DND-41 (cell line): ENCODE measurements at regions not wholly inside any gene's neighbourhood (a gene's known extent, or its start where the extent isn't known, plus 50 kb on each side); places are given as distances from the start of the nearest gene placed in this dataset.
"Not testable (repeated sequence)": the region's sequence is repeated elsewhere in the genome, so short reads cannot be mapped to it uniquely, and the experiment has no call there.

Experiments
- ATAC-seq: fragments of 200-7000 bp; cut with Tn5 transposase; 3 replicates; pipeline ENCODE4 v1.9.1; 2021; ENCODE audit warnings: low read depth; ENCODE audit not compliant: insufficient read depth
- DNase-seq: peaks from one replicate; pipeline ENCODE4 v3.0.0-alpha.2; 2020
- H2AFZ ChIP-seq: 2 replicates; pipeline ENCODE4 v1.6.0; 2012; ENCODE audit warnings: low read depth, low read length
- H3K27ac ChIP-seq: 2 replicates; pipeline ENCODE4 v1.5.1; 2012; ENCODE audit warnings: low read length, inconsistent platforms
- H3K27me3 ChIP-seq: fragments of 200-600 bp; sonication (generic); 2 replicates; pipeline ENCODE4 v1.6.0; 2012; ENCODE audit warnings: low read length, mild to moderate bottlenecking, inconsistent platforms; ENCODE audit not compliant: insufficient read depth, poor library complexity
- H3K36me3 ChIP-seq: 2 replicates; pipeline ENCODE4 v1.5.1; 2012; ENCODE audit warnings: low read length, inconsistent platforms; ENCODE audit not compliant: insufficient read depth
- H3K4me1 ChIP-seq: 2 replicates; pipeline ENCODE4 v1.5.1; 2012; ENCODE audit warnings: mild to moderate bottlenecking, low read length; ENCODE audit not compliant: insufficient read depth
- H3K4me2 ChIP-seq: 2 replicates; pipeline ENCODE4 v1.6.0; 2012; ENCODE audit warnings: mild to moderate bottlenecking, moderate library complexity, low read length, inconsistent platforms; ENCODE audit not compliant: insufficient read depth
- H3K4me3 ChIP-seq, 2 experiments: fragments of 200-600 bp in 1 of 2; shearing (Covaris generic) in 1 of 2; 2 replicates each; pipeline ENCODE4 v1.5.1; 2012 to 2016; ENCODE audit warnings: inconsistent platforms in 2 of 2, low read length in 2 of 2, mild to moderate bottlenecking in 2 of 2, low read depth in 1 of 2, moderate library complexity in 1 of 2
- H3K79me2 ChIP-seq: 2 replicates; pipeline ENCODE4 v1.6.0; 2012; ENCODE audit warnings: low read length, inconsistent platforms; ENCODE audit not compliant: insufficient read depth
- H3K9ac ChIP-seq: 2 replicates; pipeline ENCODE4 v1.6.0; 2012; ENCODE audit warnings: low read depth, mild to moderate bottlenecking, inconsistent platforms, low read length, moderate library complexity
- H3K9me3 ChIP-seq: 2 replicates; pipeline ENCODE4 v1.5.1; 2012; ENCODE audit warnings: low read length, moderate library complexity, mild to moderate bottlenecking, inconsistent platforms; ENCODE audit not compliant: insufficient read depth, severe bottlenecking
- H4K20me1 ChIP-seq: 2 replicates; pipeline ENCODE4 v1.6.0; 2012; ENCODE audit warnings: low read length; ENCODE audit not compliant: insufficient read depth
- CTCF ChIP-seq: IDR thresholded peaks from 2 replicates; pipeline ENCODE4 v1.5.1; 2012; ENCODE audit warnings: borderline replicate concordance, low read length, moderate library complexity, mild to moderate bottlenecking; ENCODE audit not compliant: poor library complexity, severe bottlenecking; ENCODE audit errors: extremely low read depth
- EZH2 ChIP-seq: IDR thresholded peaks from 3 replicates; pipeline ENCODE4 v1.6.1; 2012; ENCODE audit warnings: borderline replicate concordance, low read depth, mild to moderate bottlenecking, moderate library complexity, low read length, inconsistent platforms; ENCODE audit not compliant: severe bottlenecking

GRCh38 chr5:124528838-124529237 lies 217.6 kb downstream of the ZNF608 start:
- no peaks in the 10 kb centered on the region for H4K20me1 ChIP-seq
- H3K79me2 ChIP-seq, result no peaks in the 10 kb centered on the region
- H3K9me3 ChIP-seq, result no peaks in the 10 kb centered on the region
- no peak overlapping the region for H3K4me2 ChIP-seq
- H3K9ac ChIP-seq, result no peak overlapping the region
- ATAC-seq (peak; percentile 96), DNase-seq (peak; percentile 7)
- H3K27ac ChIP-seq, result no peak overlapping the region
- peaks cover 11% of the 10 kb centered on the region; the same call in 1 of the 2 replicates for H3K4me1 ChIP-seq
- H3K36me3 ChIP-seq, result no peaks in the 10 kb centered on the region
- H3K27me3 ChIP-seq, result no peaks in the 10 kb centered on the region
- TF ChIP-seq EZH2, result no peak
- no peak for TF ChIP-seq CTCF
- H2AFZ ChIP-seq, result no peak overlapping the region
- no peak overlapping the region for H3K4me3 ChIP-seq

GRCh38 chr5:124527220-124527991 lies 219.0 kb downstream of the ZNF608 start:
- no peak for TF ChIP-seq EZH2
- no peak for TF ChIP-seq CTCF
- Histone ChIP-seq H3K79me2 (no peaks in the 10 kb centered on the region), H3K36me3 (no peaks in the 10 kb centered on the region), H3K9ac (no peak overlapping the region), H3K4me1 (peaks cover 11% of the 10 kb centered on the region; the same call in 1 of the 2 replicates), H3K27me3 (no peaks in the 10 kb centered on the region), H3K4me2 (no peak overlapping the region), H3K4me3 (no peak overlapping the region), H3K9me3 (no peaks in the 10 kb centered on the region), H3K27ac (no peak overlapping the region), H4K20me1 (no peaks in the 10 kb centered on the region), H2AFZ (no peak overlapping the region)
- ATAC-seq (no peak), DNase-seq (no peak)

GRCh38 chr5:124526079-124526478 lies 220.4 kb downstream of the ZNF608 start:
- not testable (repeated sequence) for H3K9me3 ChIP-seq, H3K4me2 ChIP-seq, H3K27ac ChIP-seq, H2AFZ ChIP-seq, H3K79me2 ChIP-seq, H3K36me3 ChIP-seq, DNase-seq, H3K4me3 ChIP-seq, H3K9ac ChIP-seq, H3K27me3 ChIP-seq, ATAC-seq, H4K20me1 ChIP-seq
- peaks cover 11% of the 10 kb centered on the region; the same call in 1 of the 2 replicates for H3K4me1 ChIP-seq

GRCh38 chr5:124524552-124525232 lies 221.7 kb downstream of the ZNF608 start:
- H3K9ac ChIP-seq, result no peak overlapping the region
- no peak overlapping the region for H3K4me2 ChIP-seq
- no peaks in the 10 kb centered on the region for H3K27me3 ChIP-seq
- no peaks in the 10 kb centered on the region for H3K36me3 ChIP-seq
- peak; percentile 15 for TF ChIP-seq CTCF
- no peak for TF ChIP-seq EZH2
- H4K20me1 ChIP-seq, result no peaks in the 10 kb centered on the region
- H3K4me3 ChIP-seq, result no peak overlapping the region
- no peak overlapping the region for H3K27ac ChIP-seq
- no peak for DNase-seq
- H3K79me2 ChIP-seq, result no peaks in the 10 kb centered on the region
- ATAC-seq, result no peak
- no peak overlapping the region for H2AFZ ChIP-seq
- H3K9me3 ChIP-seq, result no peaks in the 10 kb centered on the region
- peaks cover 11% of the 10 kb centered on the region; the same call in 1 of the 2 replicates for H3K4me1 ChIP-seq
